Stimulated activated effector memory CD8-positive, alpha-beta T cell treated with anti-CD3 and anti-CD28 coated beads, Interleukin-12 subunit alpha, Interleukin-12 subunit beta, amount 100 ng/mL, for 72 hours (primary cell): ENCODE measurements at regions not wholly inside any gene's neighbourhood (a gene's known extent, or its start where the extent isn't known, plus 50 kb on each side); places are given as distances from the start of the nearest gene placed in this dataset.

ENCODE experiments used
- ATAC-seq: fragments of 150-1000 bp; cut with Tn5 transposase; 2 replicates; pipeline ENCODE4 v1.10.0; 2021
- DNase-seq, 2 donors: peaks; one replicate each; pipeline ENCODE4 v3.0.0; 2021 to 2022; ENCODE audit warnings: low spot score in 2 of 2
- H3K27ac Mint-ChIP-seq: one replicate; pipeline ENCODE4 v1.8.0; 2022; ENCODE audit warnings: mild to moderate bottlenecking, mixed read lengths
- H3K36me3 Mint-ChIP-seq: one replicate; pipeline ENCODE4 v1.8.0; 2022; ENCODE audit warnings: mild to moderate bottlenecking, mixed read lengths
- H3K4me1 Mint-ChIP-seq: one replicate; pipeline ENCODE4 v1.8.0; 2022; ENCODE audit warnings: mixed read lengths
- H3K4me3 Mint-ChIP-seq: one replicate; pipeline ENCODE4 v1.8.0; 2022; ENCODE audit warnings: mild to moderate bottlenecking, mixed read lengths
- H3K9me3 Mint-ChIP-seq: one replicate; pipeline ENCODE4 v1.8.0; 2022; ENCODE audit warnings: mixed read lengths

DNA sequence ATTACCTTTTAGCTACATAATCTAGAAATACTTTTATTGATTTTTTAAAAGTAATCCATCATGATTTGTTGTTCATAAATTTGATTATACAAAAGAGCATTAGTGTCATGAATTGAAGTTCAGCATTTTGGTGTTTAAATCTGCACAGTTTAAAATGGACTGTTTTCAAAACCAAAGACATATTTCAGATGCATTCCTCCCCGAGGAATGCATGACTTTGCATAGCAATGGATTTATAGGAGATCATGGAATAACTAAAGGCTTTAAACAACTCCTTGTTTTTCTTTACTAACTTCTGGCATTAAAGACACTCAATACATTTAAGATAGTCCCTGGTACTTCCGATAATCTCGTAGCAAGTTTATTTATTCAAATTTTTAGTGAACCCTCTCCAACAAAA, 863.1 kb upstream of the TMPRSS15 start:
- Mint-ChIP-seq H3K36me3 (no peaks in the 10 kb centered on the region), H3K27ac (no peak overlapping the region), H3K4me1 (no peaks in the 10 kb centered on the region), H3K4me3 (no peak overlapping the region), H3K9me3 (peaks cover 10% of the 10 kb centered on the region)
- no peak for DNase-seq
- ATAC-seq = no peak

DNA sequence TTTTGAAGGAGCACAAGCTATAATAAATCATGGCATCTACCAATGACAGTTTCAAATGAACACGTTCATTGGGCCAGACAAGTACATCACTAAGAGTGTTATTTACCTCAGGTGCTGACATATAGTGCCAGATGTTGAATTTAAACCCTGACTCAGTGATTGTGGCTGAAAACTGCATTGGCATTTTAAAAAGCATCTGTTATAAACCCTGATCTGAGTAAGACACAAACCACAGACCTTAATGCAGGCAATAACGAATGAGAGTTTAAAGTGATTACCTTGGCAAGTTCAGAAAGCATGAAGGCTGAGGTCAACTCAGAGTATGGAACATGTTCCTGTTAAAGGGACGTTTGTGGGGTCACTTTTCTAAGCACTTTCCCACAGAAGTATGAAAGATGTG, 865.1 kb upstream of the TMPRSS15 start:
- Mint-ChIP-seq H3K4me3 (no peak overlapping the region), H3K9me3 (peaks cover 16% of the 10 kb centered on the region), H3K36me3 (no peaks in the 10 kb centered on the region), H3K4me1 (no peaks in the 10 kb centered on the region), H3K27ac (no peak overlapping the region)
- DNase-seq (no peak), ATAC-seq (no peak)

DNA sequence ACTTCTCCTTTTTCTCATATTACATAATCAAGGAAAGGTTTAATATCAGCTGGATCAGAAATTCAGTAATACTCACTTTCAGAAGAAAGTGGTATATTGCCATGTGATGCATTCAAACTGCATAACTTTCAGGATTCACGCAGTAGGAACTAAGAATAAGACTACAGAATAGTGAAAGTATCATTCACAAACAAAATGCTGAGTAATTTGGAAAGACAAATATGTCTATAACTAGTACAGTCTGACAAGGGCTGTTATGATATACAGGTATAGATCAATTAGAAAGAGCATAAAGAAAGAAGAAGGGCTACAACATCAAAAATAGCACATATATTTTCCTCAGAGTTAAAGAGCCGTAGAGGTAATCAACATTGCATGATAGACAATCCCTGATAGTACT, 871.5 kb upstream of the TMPRSS15 start:
- Mint-ChIP-seq H3K4me3 (no peak overlapping the region), H3K4me1 (no peaks in the 10 kb centered on the region), H3K9me3 (peaks cover 14% of the 10 kb centered on the region), H3K27ac (no peak overlapping the region), H3K36me3 (no peaks in the 10 kb centered on the region)
- DNase-seq (no peak), ATAC-seq (no peak)

DNA sequence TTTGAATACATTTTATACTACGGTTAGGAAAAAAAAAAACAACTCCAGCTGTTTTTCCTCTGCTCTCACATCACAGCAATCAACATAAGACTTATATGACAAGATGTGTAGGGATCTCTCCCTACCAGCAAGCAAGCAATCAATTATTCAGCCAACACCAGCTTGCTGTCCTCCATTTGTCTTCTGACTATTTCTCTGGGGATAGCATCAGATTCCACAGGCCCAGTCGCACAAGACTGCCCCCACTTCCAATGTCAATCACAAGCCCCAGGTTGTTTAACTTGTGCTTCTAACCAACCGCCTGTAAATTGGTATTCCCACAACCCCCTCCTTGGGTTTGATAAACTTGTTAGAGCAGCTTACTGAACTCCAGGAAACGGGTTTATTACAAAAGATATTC, 873.1 kb upstream of the TMPRSS15 start:
- no peak for ATAC-seq
- no peaks in the 10 kb centered on the region for H3K36me3 Mint-ChIP-seq
- no peak for DNase-seq

DNA sequence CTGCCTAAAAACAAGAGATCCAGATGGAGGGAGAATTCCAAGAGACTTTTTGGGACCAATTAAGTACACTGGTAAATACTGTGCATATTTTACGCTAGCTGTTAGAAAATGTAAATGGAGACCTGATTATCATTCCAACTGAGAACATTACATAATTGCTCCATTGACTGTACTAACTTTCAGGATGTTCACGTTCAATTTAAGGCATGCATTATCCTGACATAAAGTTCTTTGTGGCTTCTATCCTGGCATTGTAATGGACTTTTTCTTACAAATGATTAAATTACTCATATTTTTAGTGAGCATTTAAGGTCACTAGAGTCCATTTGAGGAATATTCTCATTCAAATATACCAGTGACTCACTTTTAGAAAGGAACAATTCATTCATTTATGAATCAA, 883.3 kb upstream of the TMPRSS15 start:
- DNase-seq = no peak
- no peak overlapping the region for H3K4me3 Mint-ChIP-seq
- no peaks in the 10 kb centered on the region for H3K4me1 Mint-ChIP-seq
- H3K27ac Mint-ChIP-seq = no peak overlapping the region
- peaks cover 13% of the 10 kb centered on the region for H3K9me3 Mint-ChIP-seq
- ATAC-seq = no peak
- no peaks in the 10 kb centered on the region for H3K36me3 Mint-ChIP-seq

More for the DNA sequence above, 873.1 kb upstream of the TMPRSS15 start:
- Mint-ChIP-seq H3K4me3 (no peak overlapping the region), H3K4me1 (no peaks in the 10 kb centered on the region), H3K27ac (no peak overlapping the region), H3K9me3 (peaks cover 12% of the 10 kb centered on the region)

DNA sequence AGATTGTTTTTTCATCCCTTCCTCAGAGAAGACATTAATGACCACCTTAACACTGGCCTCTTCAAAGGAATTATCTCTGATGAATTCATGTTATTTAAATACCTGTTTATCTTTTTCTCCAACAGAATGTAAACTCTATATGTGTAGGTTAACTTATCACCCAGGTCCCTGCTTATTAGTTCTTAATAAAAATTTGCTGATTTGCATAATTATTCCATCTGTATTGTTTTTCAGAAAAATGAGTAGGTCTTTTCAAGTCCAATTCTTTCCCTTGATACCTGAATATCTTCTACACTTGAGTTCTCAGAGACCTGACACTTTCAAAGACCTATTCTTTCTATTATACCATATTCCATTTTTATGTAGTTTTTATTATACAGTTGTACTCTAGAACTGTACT, 886.7 kb upstream of the TMPRSS15 start:
- H3K4me3 Mint-ChIP-seq = no peak overlapping the region
- peaks cover 30% of the 10 kb centered on the region for H3K9me3 Mint-ChIP-seq
- H3K36me3 Mint-ChIP-seq = no peaks in the 10 kb centered on the region
- no peak overlapping the region for H3K27ac Mint-ChIP-seq
- no peaks in the 10 kb centered on the region for H3K4me1 Mint-ChIP-seq
- DNase-seq = no peak
- no peak for ATAC-seq

DNA sequence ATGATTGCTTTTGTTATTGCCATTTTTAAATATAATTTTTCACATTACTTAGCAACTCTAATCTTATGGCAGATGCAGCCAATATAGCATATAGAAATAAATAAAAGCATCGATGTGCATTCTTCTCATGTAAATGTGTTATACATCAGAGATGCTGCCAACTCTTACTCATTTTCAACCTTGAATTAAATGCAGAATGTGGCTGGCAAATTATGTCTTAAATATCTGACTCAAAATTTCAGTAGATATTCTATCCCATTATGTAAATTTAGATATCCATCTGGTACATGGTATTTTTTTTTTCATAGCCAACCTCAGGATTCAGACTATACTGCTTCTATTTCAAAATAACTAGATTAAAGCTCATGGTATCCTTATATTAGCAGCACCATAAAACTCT, 916.7 kb upstream of the TMPRSS15 start:
- no peak for ATAC-seq
- Mint-ChIP-seq H3K9me3 (peaks cover 2% of the 10 kb centered on the region), H3K36me3 (no peaks in the 10 kb centered on the region), H3K27ac (no peak overlapping the region), H3K4me1 (no peaks in the 10 kb centered on the region), H3K4me3 (no peak overlapping the region)
- no peak for DNase-seq

DNA sequence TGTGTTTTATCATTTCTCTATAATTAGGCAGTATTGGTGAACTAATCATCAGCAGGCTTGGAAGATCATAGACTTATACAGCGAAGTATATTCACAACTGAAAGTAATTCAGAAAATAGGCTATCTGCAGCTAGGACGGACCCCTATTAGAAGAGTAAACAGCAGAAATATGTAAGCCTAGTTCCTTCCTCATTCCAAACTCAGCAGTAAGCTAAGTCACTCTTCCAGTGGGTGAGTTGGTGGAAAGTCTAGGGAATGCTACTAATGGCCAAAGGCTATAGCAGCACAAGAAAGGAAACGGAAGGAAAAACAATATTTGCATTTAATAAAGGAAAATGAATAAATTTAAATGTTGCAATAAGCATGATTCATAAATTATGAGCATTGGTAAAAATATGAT, 918.1 kb upstream of the TMPRSS15 start:
- H3K27ac Mint-ChIP-seq = no peak overlapping the region
- H3K9me3 Mint-ChIP-seq = peaks cover 2% of the 10 kb centered on the region
- no peaks in the 10 kb centered on the region for H3K36me3 Mint-ChIP-seq
- DNase-seq (no peak), ATAC-seq (no peak)
- no peaks in the 10 kb centered on the region for H3K4me1 Mint-ChIP-seq
- no peak overlapping the region for H3K4me3 Mint-ChIP-seq

DNA sequence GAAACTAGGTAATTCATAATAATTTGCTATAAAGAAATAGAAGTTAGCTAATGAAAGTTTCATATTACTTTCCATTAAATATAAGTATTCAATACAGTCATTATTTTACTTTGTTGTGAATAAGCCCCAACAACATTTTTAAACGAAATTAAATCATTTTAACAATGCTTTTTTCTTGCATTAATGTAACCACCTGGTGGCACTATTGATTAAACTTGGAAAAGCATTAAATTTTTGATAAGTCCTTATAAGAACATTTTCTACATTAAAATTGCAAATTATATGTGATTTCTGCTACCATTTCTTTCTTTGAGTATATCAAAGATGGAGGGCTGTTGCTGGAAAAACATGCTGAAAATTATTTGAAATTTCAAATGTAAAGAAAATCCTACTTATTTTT, 918.8 kb upstream of the TMPRSS15 start:
- no peak for ATAC-seq

DNA sequence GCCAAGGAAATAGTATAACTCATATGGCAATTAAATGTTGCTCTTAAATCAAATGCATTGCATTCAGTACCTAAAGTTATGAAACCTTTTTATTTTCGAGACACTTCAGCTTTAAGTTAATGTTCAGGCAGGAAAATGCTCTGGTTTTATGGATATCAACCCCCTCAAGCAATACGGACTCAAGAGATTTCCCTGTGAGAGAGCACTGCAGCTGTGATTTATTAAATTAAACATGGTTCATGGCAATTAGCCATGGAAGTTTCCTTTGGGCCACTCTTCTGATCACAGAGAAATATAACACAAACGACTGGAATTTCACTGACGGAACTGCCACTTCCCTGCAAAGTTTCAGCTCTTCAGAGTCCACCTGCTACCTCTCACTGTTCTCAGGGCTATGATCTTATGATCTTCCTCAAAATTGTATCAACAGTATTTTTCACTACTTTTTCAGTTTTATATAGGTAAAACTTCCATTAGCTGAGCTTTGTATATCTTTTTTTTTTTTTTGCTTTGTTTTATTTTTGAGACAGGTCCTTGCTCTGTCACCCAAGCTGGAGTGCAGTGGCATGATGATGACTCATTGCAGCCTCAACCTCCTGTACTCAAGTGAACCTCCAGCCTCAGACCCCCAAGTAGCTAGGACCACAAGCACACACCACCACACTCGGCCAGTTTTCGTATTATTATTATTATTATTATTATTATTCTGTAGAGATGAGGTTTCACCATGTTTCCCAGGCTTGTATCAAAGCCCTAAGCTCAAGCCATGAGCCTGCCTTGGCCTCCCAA, 923.1 kb upstream of the TMPRSS15 start:
- H3K36me3 Mint-ChIP-seq = no peaks in the 10 kb centered on the region
- ATAC-seq = no peak
- no peak overlapping the region for H3K4me3 Mint-ChIP-seq
- H3K4me1 Mint-ChIP-seq = no peaks in the 10 kb centered on the region
- DNase-seq = no peak
- peaks cover 15% of the 10 kb centered on the region for H3K9me3 Mint-ChIP-seq
- no peak overlapping the region for H3K27ac Mint-ChIP-seq

More for the DNA sequence above, 918.8 kb upstream of the TMPRSS15 start:
- no peak for DNase-seq
- Mint-ChIP-seq H3K4me3 (no peak overlapping the region), H3K4me1 (no peaks in the 10 kb centered on the region), H3K9me3 (peaks cover 3% of the 10 kb centered on the region), H3K27ac (no peak overlapping the region), H3K36me3 (no peaks in the 10 kb centered on the region)

DNA sequence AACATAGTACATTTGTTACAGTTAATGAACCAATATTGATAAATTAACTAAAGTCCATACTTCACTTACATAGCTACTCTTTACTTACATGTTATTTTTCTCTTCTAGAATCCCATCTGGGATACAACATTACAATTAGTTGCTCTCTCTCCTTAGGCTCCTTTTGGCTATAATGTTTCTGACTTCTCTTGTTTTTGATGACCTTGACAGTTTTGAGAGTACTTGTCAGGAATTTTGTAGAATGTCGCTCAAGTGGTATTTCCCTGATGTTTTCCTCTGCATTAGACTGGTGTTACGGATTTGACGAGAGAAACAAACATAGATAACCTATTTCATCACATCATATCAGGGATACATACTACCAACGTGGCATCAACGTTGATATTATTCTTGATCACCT, 925.4 kb upstream of the TMPRSS15 start:
- no peaks in the 10 kb centered on the region for H3K4me1 Mint-ChIP-seq

DNA sequence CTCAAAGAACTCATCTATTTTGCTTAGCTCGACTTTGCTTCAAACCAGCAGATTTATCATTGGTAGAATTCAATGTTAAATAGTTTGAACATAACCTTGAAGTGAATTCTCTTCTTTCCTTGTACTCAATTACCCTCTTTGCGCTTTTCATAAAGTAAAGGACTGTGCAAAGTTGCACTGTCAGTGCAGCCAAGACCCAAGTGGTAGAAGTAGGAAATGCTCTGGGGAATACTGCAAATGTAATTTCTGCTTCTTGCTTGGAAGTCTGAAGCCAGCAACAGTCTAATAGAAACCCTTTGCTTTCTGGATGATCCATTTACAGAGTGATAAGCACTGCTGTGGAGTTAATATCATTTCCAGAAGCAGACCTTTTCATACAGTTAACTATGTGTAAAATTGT, 936.7 kb upstream of the TMPRSS15 start:
- peaks cover 9% of the 10 kb centered on the region for H3K9me3 Mint-ChIP-seq
- no peak overlapping the region for H3K27ac Mint-ChIP-seq
- no peak overlapping the region for H3K4me3 Mint-ChIP-seq
- DNase-seq (no peak), ATAC-seq (no peak)
- no peaks in the 10 kb centered on the region for H3K4me1 Mint-ChIP-seq
- no peaks in the 10 kb centered on the region for H3K36me3 Mint-ChIP-seq

More for the DNA sequence above, 925.4 kb upstream of the TMPRSS15 start:
- no peaks in the 10 kb centered on the region for H3K36me3 Mint-ChIP-seq
- DNase-seq = no peak
- no peak overlapping the region for H3K27ac Mint-ChIP-seq
- H3K9me3 Mint-ChIP-seq = peaks cover 15% of the 10 kb centered on the region
- ATAC-seq = no peak
- H3K4me3 Mint-ChIP-seq = no peak overlapping the region

DNA sequence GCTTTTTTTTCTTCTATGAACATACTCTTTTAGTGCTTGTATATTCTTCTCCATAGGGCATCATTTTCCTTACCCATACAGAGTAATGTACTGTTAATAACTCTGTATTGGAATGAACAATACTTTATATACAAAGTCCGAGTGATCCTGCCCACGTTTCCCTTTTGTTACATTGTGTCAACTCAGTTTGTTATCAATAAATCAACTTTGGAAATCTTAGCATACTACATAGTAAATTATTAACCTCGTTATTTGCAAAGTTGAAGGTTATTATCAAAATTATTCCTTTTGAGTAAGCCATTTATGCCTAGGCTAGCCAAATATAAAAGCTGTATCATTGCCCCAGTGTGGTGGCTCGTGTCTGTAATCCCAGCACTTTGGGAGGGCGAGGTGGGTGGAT, 937.4 kb upstream of the TMPRSS15 start:
- no peaks in the 10 kb centered on the region for H3K36me3 Mint-ChIP-seq
- ATAC-seq (no peak), DNase-seq (no peak)
- H3K27ac Mint-ChIP-seq = no peak overlapping the region
- H3K4me1 Mint-ChIP-seq = no peaks in the 10 kb centered on the region
- H3K4me3 Mint-ChIP-seq = no peak overlapping the region
- H3K9me3 Mint-ChIP-seq = peaks cover 10% of the 10 kb centered on the region

DNA sequence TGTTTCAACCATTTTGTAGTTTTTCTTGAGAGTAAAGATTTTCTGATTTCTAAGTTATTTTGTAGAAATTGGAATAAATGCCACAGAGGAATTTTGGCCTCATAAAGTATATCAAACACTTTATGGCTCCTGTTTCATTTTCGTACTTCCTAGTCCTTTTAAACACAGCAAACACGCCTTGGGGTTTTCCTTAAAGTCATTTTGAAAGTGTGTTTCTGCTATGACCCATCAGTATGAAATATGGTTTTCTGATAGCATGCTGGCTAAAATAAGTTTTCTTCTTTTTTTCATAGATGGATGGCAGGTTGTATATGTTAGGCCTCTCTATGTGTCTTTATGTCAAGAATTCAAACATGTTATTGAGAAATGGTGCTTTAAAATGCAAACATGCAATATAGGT, 940.1 kb upstream of the TMPRSS15 start:
- no peak overlapping the region for H3K27ac Mint-ChIP-seq
- H3K36me3 Mint-ChIP-seq = no peaks in the 10 kb centered on the region
- ATAC-seq (no peak), DNase-seq (no peak)
- no peaks in the 10 kb centered on the region for H3K4me1 Mint-ChIP-seq
- H3K4me3 Mint-ChIP-seq = no peak overlapping the region
- H3K9me3 Mint-ChIP-seq = peaks cover 13% of the 10 kb centered on the region

DNA sequence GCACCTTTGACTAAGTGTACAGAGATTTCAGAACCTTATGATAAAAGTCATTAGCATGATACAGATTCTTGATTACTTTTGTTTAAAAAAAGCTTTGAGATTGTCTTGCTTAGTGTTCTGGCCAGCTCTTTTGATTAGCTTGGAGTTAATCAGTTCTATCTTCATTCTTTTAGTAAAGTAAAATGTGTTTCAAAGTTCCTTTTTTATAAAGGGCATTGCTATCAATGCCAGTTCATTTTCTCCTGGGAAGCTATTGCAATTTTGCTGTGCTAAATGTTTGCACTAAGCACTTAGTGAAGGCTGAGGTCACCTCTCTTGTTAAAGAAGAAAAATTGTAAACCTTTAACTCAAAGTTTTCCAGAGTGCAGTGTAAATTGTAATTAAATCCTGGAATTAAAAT, 946.7 kb upstream of the TMPRSS15 start:
- no peaks in the 10 kb centered on the region for H3K36me3 Mint-ChIP-seq
- H3K9me3 Mint-ChIP-seq = peaks cover 8% of the 10 kb centered on the region
- H3K4me1 Mint-ChIP-seq = no peaks in the 10 kb centered on the region
- no peak for ATAC-seq
- no peak overlapping the region for H3K27ac Mint-ChIP-seq
- no peak overlapping the region for H3K4me3 Mint-ChIP-seq
- DNase-seq = no peak

DNA sequence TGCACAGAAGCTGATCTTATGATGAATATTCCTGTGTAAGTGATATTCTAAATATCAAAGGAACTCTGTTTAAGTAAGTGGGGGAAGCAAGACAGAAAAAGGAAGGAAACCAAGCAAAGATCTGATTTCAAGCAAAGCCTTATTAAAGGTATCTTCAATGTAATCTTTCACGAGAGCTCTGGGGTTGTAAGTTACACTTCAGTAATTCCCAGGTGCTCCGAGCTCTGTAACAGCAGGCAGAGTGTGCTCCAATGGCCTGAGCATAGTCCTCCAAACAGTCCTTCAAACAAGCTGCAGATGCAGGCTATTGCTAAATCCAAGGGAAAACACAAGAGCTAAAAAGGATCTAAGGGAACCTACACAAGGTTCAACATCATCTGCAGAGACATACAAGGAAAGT, 949.7 kb upstream of the TMPRSS15 start:
- DNase-seq (no peak), ATAC-seq (no peak)
- no peaks in the 10 kb centered on the region for H3K4me1 Mint-ChIP-seq
- H3K9me3 Mint-ChIP-seq = peaks cover 8% of the 10 kb centered on the region
- no peak overlapping the region for H3K27ac Mint-ChIP-seq
- no peak overlapping the region for H3K4me3 Mint-ChIP-seq
- H3K36me3 Mint-ChIP-seq = no peaks in the 10 kb centered on the region

DNA sequence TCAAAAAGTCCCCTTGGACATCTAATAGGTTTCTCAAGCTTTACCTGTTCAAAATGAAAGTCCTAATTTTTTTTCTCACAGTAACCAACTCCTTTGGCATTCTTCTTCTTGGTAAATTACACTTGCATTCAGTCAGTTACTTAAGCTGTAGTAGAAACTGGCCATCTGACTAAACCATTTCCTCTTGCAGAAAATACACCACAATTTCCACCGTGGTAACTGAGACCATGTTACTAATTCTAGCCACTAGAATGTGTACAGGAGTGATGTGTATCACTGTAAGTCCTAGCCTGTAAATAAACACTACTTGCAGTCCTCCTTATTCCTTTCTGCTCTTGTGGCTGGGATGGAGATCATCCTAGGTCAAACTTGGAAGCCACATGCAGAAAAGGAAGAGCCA, 965.4 kb upstream of the TMPRSS15 start:
- H3K9me3 Mint-ChIP-seq = peaks cover 12% of the 10 kb centered on the region
- ATAC-seq = no peak
- no peaks in the 10 kb centered on the region for H3K36me3 Mint-ChIP-seq

More for the DNA sequence above, 965.4 kb upstream of the TMPRSS15 start:
- H3K4me3 Mint-ChIP-seq = no peak overlapping the region
- H3K4me1 Mint-ChIP-seq = no peaks in the 10 kb centered on the region
- no peak overlapping the region for H3K27ac Mint-ChIP-seq
- DNase-seq = no peak
